B cell (primary cell): ENCODE measurements at regions not wholly inside any gene's neighbourhood (a gene's known extent, or its start where the extent isn't known, plus 50 kb on each side); places are given as distances from the start of the nearest gene placed in this dataset.

Source experiments
- ATAC-seq: fragments of 200-7000 bp; cut with Tn5 transposase; one replicate; pipeline ENCODE4 v1.10.0; 2021; ENCODE audit warnings: low read depth, mild to moderate bottlenecking, moderate number of reproducible peaks, moderate library complexity
- CTCF ChIA-PET: fragments of 350-600 bp; sonication (Branson Sonifier 250); formaldehyde crosslinking; loops from one replicate; lab custom pipeline; 2021; ENCODE audit warnings: antibody characterized with exemption, inconsistent platforms; lab: Charles Lee
- POLR2A ChIA-PET: fragments of 350-600 bp; sonication (Branson Sonifier 250); formaldehyde crosslinking; loops from one replicate; lab custom pipeline; 2021; ENCODE audit warnings: antibody characterized with exemption; lab: Charles Lee
- DNase-seq: peaks from one replicate; pipeline ENCODE4 v3.0.0; 2013
- H2AFZ ChIP-seq: 2 replicates; pipeline ENCODE4 v1.6.1; 2012; ENCODE audit warnings: mild to moderate bottlenecking, low read depth, low read length; ENCODE audit not compliant: insufficient read depth, poor library complexity, severe bottlenecking
- H3K27ac ChIP-seq, 2 donors: 1 replicate in 1 of 2; 2 replicates in 1 of 2; pipeline ENCODE4 v1.5.1; 2012 to 2013; ENCODE audit warnings: low read length in 2 of 2, mild to moderate bottlenecking in 2 of 2, moderate library complexity in 1 of 2
- H3K27me3 ChIP-seq, 4 experiments: fragments of 200-600 bp in 1 of 4; sonication (generic) in 1 of 4; replicated peaks in 1 of 4; 1 replicate in 2 of 4; 2 replicates in 2 of 4; pipeline versions ENCODE4 v1.6.1 to v1.7.0; 2013 to 2016; ENCODE audit warnings: low read length in 3 of 4, mild to moderate bottlenecking in 2 of 4, mixed read lengths in 1 of 4, moderate library complexity in 1 of 4; ENCODE audit not compliant: insufficient read depth in 4 of 4, control insufficient read depth in 3 of 4; ENCODE audit errors: control extremely low read depth in 1 of 4
- H3K36me3 ChIP-seq, 2 experiments: replicated peaks in 1 of 2; 1 replicate in 1 of 2; 2 replicates in 1 of 2; pipeline versions ENCODE4 v1.6.1 to v1.7.1; 2013; ENCODE audit warnings: low read length in 1 of 2; ENCODE audit not compliant: insufficient read depth in 2 of 2, control insufficient read depth in 1 of 2; ENCODE audit errors: control extremely low read depth in 1 of 2, extremely low read depth in 1 of 2
- H3K4me1 ChIP-seq, 2 donors: fragments of 200-600 bp in 1 of 2; sonication (generic) in 1 of 2; 1 replicate in 1 of 2; 2 replicates in 1 of 2; pipeline versions ENCODE4 v1.5.1 to v1.6.1; 2013 to 2017; ENCODE audit warnings: low read length in 2 of 2; ENCODE audit not compliant: control insufficient read depth in 2 of 2, insufficient read depth in 2 of 2
- H3K4me2 ChIP-seq: replicated peaks from 2 replicates; pipeline ENCODE3; 2012; ENCODE audit warnings: mild to moderate bottlenecking, low read depth, low read length; ENCODE audit not compliant: poor library complexity, severe bottlenecking
- H3K4me3 ChIP-seq, 5 experiments: fragments of 200-600 bp in 1 of 5; sonication (generic) in 1 of 5; 1 replicate in 3 of 5; 2 replicates in 2 of 5; pipeline versions ENCODE4 v1.5.1 to v1.7.0; 2011 to 2016; ENCODE audit warnings: low read length in 4 of 5, mild to moderate bottlenecking in 4 of 5, low read depth in 2 of 5, control low read depth in 1 of 5, moderate library complexity in 1 of 5; ENCODE audit not compliant: insufficient read depth in 1 of 5; ENCODE audit errors: control extremely low read depth in 1 of 5, extremely low read depth in 1 of 5
- H3K79me2 ChIP-seq: fragments of 200-600 bp; sonication (generic); one replicate; pipeline ENCODE4 v1.6.0; 2016; ENCODE audit warnings: low read length; ENCODE audit not compliant: control insufficient read depth, insufficient read depth
- H3K9ac ChIP-seq: fragments of 200-600 bp; sonication (generic); 2 replicates; pipeline ENCODE4 v1.6.1; 2017; ENCODE audit warnings: mild to moderate bottlenecking, low read length, moderate library complexity
- H3K9me3 ChIP-seq, 3 donors: one replicate each; pipeline versions ENCODE4 v1.6.1 to v1.7.1; 2013; ENCODE audit warnings: low read length in 2 of 3; ENCODE audit not compliant: control insufficient read depth in 2 of 3, insufficient read depth in 1 of 3; ENCODE audit errors: control extremely low read depth in 1 of 3
- H4K20me1 ChIP-seq: 2 replicates; pipeline ENCODE4 v1.6.0; 2012; ENCODE audit warnings: mild to moderate bottlenecking, low read length; ENCODE audit not compliant: insufficient read depth, control insufficient read depth, poor library complexity, severe bottlenecking
- H3K27ac Mint-ChIP-seq: one replicate; pipeline ENCODE4 v1.8.0; 2021; ENCODE audit warnings: mixed read lengths
- H3K27me3 Mint-ChIP-seq: one replicate; pipeline ENCODE4 v1.8.0; 2021; ENCODE audit warnings: mixed read lengths
- H3K4me1 Mint-ChIP-seq: one replicate; pipeline ENCODE4 v1.8.0; 2021; ENCODE audit warnings: mixed read lengths
- H3K4me3 Mint-ChIP-seq: one replicate; pipeline ENCODE4 v1.8.0; 2021; ENCODE audit warnings: mixed read lengths
- H3K9me3 Mint-ChIP-seq: one replicate; pipeline ENCODE4 v1.8.0; 2022; ENCODE audit warnings: mixed read lengths; ENCODE audit not compliant: insufficient read depth
- EZH2 ChIP-seq: IDR thresholded peaks from 2 replicates; pipeline ENCODE4 v1.6.1; 2012; ENCODE audit warnings: borderline replicate concordance, low read depth, mild to moderate bottlenecking, moderate library complexity, low read length; ENCODE audit not compliant: insufficient read depth, poor library complexity, severe bottlenecking
- WGBS: methylation state at CpG from one replicate; pipeline ENCODE4 v1.1.5; 2013; ENCODE audit warnings: missing lambda C conversion rate; ENCODE audit not compliant: insufficient coverage; 5-methylcytosine and 5-hydroxymethylcytosine counted together
- intact Hi-C: fragments of 100-400 bp; cut with micrococcal nuclease; formaldehyde crosslinking; loops from one replicate; pipeline ENCODE4 v1.10.0; 2022
- TF ChIP-seq, protein P1 (sequence below): fragments of 200-600 bp; IDR thresholded peaks from one replicate; pipeline ENCODE4 v1.8.0; 2022; ENCODE audit warnings: antibody characterized with exemption, mild to moderate bottlenecking

DNA sequence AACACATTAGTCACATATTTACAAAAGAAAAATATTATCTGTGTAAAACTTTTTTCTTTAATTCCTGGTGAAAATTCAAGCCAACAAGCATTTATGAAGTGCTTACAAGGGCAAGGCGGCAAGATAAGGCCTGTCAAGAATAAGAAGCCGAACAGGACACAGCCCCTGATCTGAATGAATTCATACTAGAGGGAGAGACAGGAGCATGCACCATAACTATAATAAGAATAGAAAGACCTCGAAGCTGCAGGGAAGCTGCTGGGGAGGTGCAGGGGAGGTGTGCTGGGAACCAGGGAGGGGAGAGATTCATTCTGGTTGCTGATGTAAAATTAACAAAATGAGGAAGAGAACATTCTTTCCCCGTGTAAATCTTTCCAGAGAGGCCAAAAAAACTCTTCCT is 60.5 kb upstream of the TARDBP start:
- ATAC-seq = no peak
- TF ChIP-seq, protein P1, sequence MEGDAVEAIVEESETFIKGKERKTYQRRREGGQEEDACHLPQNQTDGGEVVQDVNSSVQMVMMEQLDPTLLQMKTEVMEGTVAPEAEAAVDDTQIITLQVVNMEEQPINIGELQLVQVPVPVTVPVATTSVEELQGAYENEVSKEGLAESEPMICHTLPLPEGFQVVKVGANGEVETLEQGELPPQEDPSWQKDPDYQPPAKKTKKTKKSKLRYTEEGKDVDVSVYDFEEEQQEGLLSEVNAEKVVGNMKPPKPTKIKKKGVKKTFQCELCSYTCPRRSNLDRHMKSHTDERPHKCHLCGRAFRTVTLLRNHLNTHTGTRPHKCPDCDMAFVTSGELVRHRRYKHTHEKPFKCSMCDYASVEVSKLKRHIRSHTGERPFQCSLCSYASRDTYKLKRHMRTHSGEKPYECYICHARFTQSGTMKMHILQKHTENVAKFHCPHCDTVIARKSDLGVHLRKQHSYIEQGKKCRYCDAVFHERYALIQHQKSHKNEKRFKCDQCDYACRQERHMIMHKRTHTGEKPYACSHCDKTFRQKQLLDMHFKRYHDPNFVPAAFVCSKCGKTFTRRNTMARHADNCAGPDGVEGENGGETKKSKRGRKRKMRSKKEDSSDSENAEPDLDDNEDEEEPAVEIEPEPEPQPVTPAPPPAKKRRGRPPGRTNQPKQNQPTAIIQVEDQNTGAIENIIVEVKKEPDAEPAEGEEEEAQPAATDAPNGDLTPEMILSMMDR = no peak
- no peak for TF ChIP-seq EZH2
- Histone ChIP-seq H3K27ac (no peak overlapping the region), H3K9ac (no peak overlapping the region), H2AFZ (no peak overlapping the region), H3K79me2 (no peaks in the 10 kb centered on the region), H3K4me2 (no peak overlapping the region), H3K9me3 (peaks cover 0 to 16% (median 4%) of the 10 kb centered on the region in 3 donors), H3K27me3 (peaks cover 0 to 3% (median 0%) of the 10 kb centered on the region in 4 experiments), H3K4me1 (no peaks in the 10 kb centered on the region), H3K4me3 (no peak overlapping the region), H4K20me1 (no peaks in the 10 kb centered on the region), H3K36me3 (no peaks in the 10 kb centered on the region)
- no peak for DNase-seq
- intact Hi-C loops = no loop called here
- H3K27ac Mint-ChIP-seq = no peak overlapping the region
- no peaks in the 10 kb centered on the region for H3K9me3 Mint-ChIP-seq
- H3K4me1 Mint-ChIP-seq = no peaks in the 10 kb centered on the region
- ChIA-PET CTCF (no interaction called here), POLR2A (no interaction called here)
- peaks cover 14% of the 10 kb centered on the region for H3K27me3 Mint-ChIP-seq
- WGBS = no CpG with 5 or more reads among the region's 4 CpGs
- no peak overlapping the region for H3K4me3 Mint-ChIP-seq

DNA sequence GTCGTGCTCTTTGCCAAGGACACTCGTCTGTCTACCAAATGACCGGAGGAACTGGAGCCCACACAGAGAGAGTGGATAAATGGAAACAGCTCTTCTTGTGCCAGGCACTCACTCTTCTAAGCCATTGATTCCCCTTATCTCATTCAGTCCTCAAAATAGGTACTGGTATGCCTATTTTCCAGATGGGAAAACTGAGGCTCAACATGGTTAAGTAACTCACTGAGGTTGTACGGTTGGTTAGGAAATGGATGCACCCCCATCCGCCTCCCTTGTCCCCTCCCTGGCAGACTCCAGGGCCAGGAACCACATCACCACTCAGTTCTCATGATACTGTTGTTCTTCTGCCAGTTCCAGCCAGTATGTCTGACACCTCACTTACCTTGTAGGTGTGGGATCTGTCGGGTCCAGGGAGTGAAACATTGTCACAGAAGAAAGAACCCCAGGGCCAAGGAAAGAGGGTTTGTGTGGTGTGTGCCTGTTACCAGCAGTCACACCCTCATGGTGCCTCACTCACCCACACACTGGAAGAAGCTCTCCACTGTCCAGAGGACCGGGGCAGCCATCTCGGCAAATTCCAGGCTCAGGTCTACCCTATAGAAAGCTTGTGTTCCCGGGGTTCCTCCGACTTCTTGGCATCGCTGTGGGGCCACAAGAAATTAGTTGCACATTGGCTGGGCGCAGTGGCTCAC is 58.8 kb upstream of the TARDBP start:
- DNase-seq (no peak), ATAC-seq (no peak)
- H3K4me3 ChIP-seq = no peak overlapping the region
- TF ChIP-seq EZH2 = no peak
- TF ChIP-seq, protein P1 = no peak
- intact Hi-C loops = no loop called here
- H3K4me1 ChIP-seq = no peaks in the 10 kb centered on the region
- peaks cover 0 to 16% (median 4%) of the 10 kb centered on the region in 3 donors for H3K9me3 ChIP-seq
- no peaks in the 10 kb centered on the region for H4K20me1 ChIP-seq
- no peaks in the 10 kb centered on the region for H3K36me3 ChIP-seq
- Mint-ChIP-seq H3K4me3 (no peak overlapping the region), H3K9me3 (no peaks in the 10 kb centered on the region), H3K27ac (no peak overlapping the region), H3K4me1 (no peaks in the 10 kb centered on the region), H3K27me3 (peaks cover 14% of the 10 kb centered on the region)
- ChIA-PET CTCF (no interaction called here), POLR2A (no interaction called here)
- no peaks in the 10 kb centered on the region for H3K79me2 ChIP-seq
- H3K4me2 ChIP-seq = no peak overlapping the region
- no peak overlapping the region for H2AFZ ChIP-seq
- peaks cover 0 to 3% (median 0%) of the 10 kb centered on the region in 4 experiments for H3K27me3 ChIP-seq
- H3K27ac ChIP-seq = no peak overlapping the region
- no peak overlapping the region for H3K9ac ChIP-seq
- WGBS = 93% methylated on average over 8 of the region's 12 CpGs
